H1 (cell line): ENCODE measurements at regions not wholly inside any gene's neighbourhood (a gene's known extent, or its start where the extent isn't known, plus 50 kb on each side); places are given as distances from the start of the nearest gene placed in this dataset.

Source experiments
- CTCF ChIA-PET: fragments of 300-600 bp; sonication (Branson Sonifier 250); formaldehyde crosslinking; loops from one replicate; lab custom pipeline; 2021; ENCODE audit not compliant: partially characterized antibody; lab: Charles Lee
- POLR2A ChIA-PET: fragments of 300-600 bp; sonication (Branson Sonifier 250); formaldehyde crosslinking; loops from one replicate; lab custom pipeline; 2021; ENCODE audit warnings: inconsistent platforms; ENCODE audit not compliant: partially characterized antibody; lab: Charles Lee
- DNase-seq, 2 experiments: peaks; one replicate each; pipeline versions ENCODE4 v3.0.0 to v3.0.0-alpha.2; 2010 to 2022; ENCODE audit warnings: low spot score in 2 of 2, low read depth in 1 of 2, mixed read lengths in 1 of 2
- FAIRE-seq: peaks from 2 replicates; lab custom pipeline; 2011; peaks lifted over from hg19 to GRCh38; lab: Jason Lieb, UNC
- H2AFZ ChIP-seq: 2 replicates; pipeline ENCODE4 v1.8.1; 2012; ENCODE audit warnings: low read length, inconsistent platforms
- H2AK5ac ChIP-seq: 2 replicates; pipeline ENCODE4 v1.6.1; 2013; ENCODE audit warnings: low read depth, low read length
- H2BK120ac ChIP-seq: replicated peaks from 2 replicates; pipeline ENCODE3; 2013; ENCODE audit warnings: low read depth, low read length, inconsistent platforms
- H2BK12ac ChIP-seq: 2 replicates; pipeline ENCODE4 v1.6.1; 2013; ENCODE audit warnings: low read depth, low read length
- H2BK15ac ChIP-seq: 2 replicates; pipeline ENCODE4 v1.6.1; 2013; ENCODE audit warnings: low read length
- H2BK20ac ChIP-seq: 2 replicates; pipeline ENCODE4 v1.6.1; 2013; ENCODE audit warnings: low read length
- H2BK5ac ChIP-seq: 2 replicates; pipeline ENCODE4 v1.6.1; 2013; ENCODE audit warnings: low read depth, low read length
- H3K14ac ChIP-seq: 2 replicates; pipeline ENCODE4 v1.6.1; 2013; ENCODE audit warnings: inconsistent platforms; ENCODE audit not compliant: insufficient read length
- H3K18ac ChIP-seq: 2 replicates; pipeline ENCODE4 v1.6.1; 2013; ENCODE audit warnings: low read length; ENCODE audit errors: extremely low read depth
- H3K23ac ChIP-seq: 2 replicates; pipeline ENCODE4 v1.6.1; 2013; ENCODE audit warnings: inconsistent platforms; ENCODE audit not compliant: insufficient read length
- H3K23me2 ChIP-seq: 2 replicates; pipeline ENCODE4 v1.6.1; 2013; ENCODE audit warnings: low read depth, low read length
- H3K27ac ChIP-seq: 2 replicates; pipeline ENCODE4 v1.6.1; 2011; ENCODE audit warnings: low read depth, low read length, inconsistent platforms
- H3K27me3 ChIP-seq, 4 experiments: replicated peaks in 1 of 4; 1 replicate in 1 of 4; 2 replicates in 3 of 4; pipeline versions ENCODE4 v1.6.1 to v1.8.1; 2011 to 2013; ENCODE audit warnings: low read length in 3 of 4, mild to moderate bottlenecking in 3 of 4, inconsistent platforms in 2 of 4, mixed read lengths in 2 of 4, moderate library complexity in 1 of 4; ENCODE audit not compliant: control insufficient read depth in 3 of 4, insufficient read depth in 3 of 4; ENCODE audit errors: extremely low read depth in 1 of 4
- H3K36me3 ChIP-seq, 4 experiments: 2 replicates each; pipeline versions ENCODE4 v1.6.1 to v1.8.1; 2011 to 2013; ENCODE audit warnings: mild to moderate bottlenecking in 4 of 4, low read length in 3 of 4, moderate library complexity in 2 of 4, control low read depth in 1 of 4, inconsistent platforms in 1 of 4; ENCODE audit not compliant: insufficient read depth in 4 of 4, control insufficient read depth in 2 of 4
- H3K4ac ChIP-seq: replicated peaks from 2 replicates; pipeline ENCODE3; 2013; ENCODE audit warnings: low read length, low read depth, mixed read lengths, inconsistent platforms; ENCODE audit not compliant: insufficient read length
- H3K4me1 ChIP-seq, 4 experiments: replicated peaks in 1 of 4; 1 replicate in 1 of 4; 2 replicates in 3 of 4; pipeline versions ENCODE4 v1.6.1 to v1.8.1; 2011 to 2013; ENCODE audit warnings: low read length in 3 of 4, inconsistent platforms in 2 of 4, mixed read lengths in 1 of 4; ENCODE audit not compliant: insufficient read depth in 4 of 4, control insufficient read depth in 3 of 4
- H3K4me2 ChIP-seq, 2 experiments: 2 replicates each; pipeline versions ENCODE4 v1.6.1 to v1.8.1; 2011 to 2013; ENCODE audit warnings: low read depth in 2 of 2, low read length in 2 of 2, control low read depth in 1 of 2, inconsistent platforms in 1 of 2, mild to moderate bottlenecking in 1 of 2; ENCODE audit not compliant: insufficient read depth in 1 of 2
- H3K4me3 ChIP-seq, 4 experiments: fragments of 200-600, 300-600 bp in 1 of 4; sonication (generic), shearing (Covaris generic), sonication (Bioruptor Twin) in 1 of 4; 2 replicates each; pipeline versions ENCODE4 v1.5.1 to v1.8.1; 2011 to 2016; ENCODE audit warnings: low read length in 4 of 4, low read depth in 3 of 4, control low read depth in 2 of 4, inconsistent platforms in 2 of 4, mild to moderate bottlenecking in 2 of 4, mixed read lengths in 1 of 4, moderate library complexity in 1 of 4; ENCODE audit not compliant: insufficient read depth in 2 of 4; ENCODE audit errors: extremely low read depth in 1 of 4
- H3K56ac ChIP-seq: replicated peaks from 2 replicates; pipeline ENCODE3; 2013; ENCODE audit warnings: low read depth, mild to moderate bottlenecking, mixed read lengths, low read length, inconsistent platforms; ENCODE audit not compliant: insufficient read length
- H3K79me1 ChIP-seq: 2 replicates; pipeline ENCODE4 v1.6.1; 2013; ENCODE audit warnings: low read depth, low read length, control low read depth
- H3K79me2 ChIP-seq, 2 experiments: 2 replicates each; pipeline versions ENCODE4 v1.6.1 to v1.8.1; 2012 to 2013; ENCODE audit warnings: low read length in 2 of 2, mild to moderate bottlenecking in 2 of 2, inconsistent platforms in 1 of 2; ENCODE audit not compliant: insufficient read depth in 2 of 2, control insufficient read depth in 1 of 2
- H3K9ac ChIP-seq, 4 experiments: replicated peaks in 1 of 4; 1 replicate in 1 of 4; 2 replicates in 3 of 4; pipeline versions ENCODE4 v1.6.1 to v1.8.1; 2011 to 2013; ENCODE audit warnings: low read depth in 3 of 4, low read length in 3 of 4, control low read depth in 2 of 4, mild to moderate bottlenecking in 2 of 4, moderate library complexity in 2 of 4, inconsistent platforms in 1 of 4; ENCODE audit errors: extremely low read depth in 1 of 4
- H3K9me3 ChIP-seq, 2 experiments: 2 replicates each; pipeline versions ENCODE4 v1.6.1 to v1.8.1; 2012 to 2013; ENCODE audit warnings: mild to moderate bottlenecking in 2 of 2, moderate library complexity in 2 of 2, control low read depth in 1 of 2, inconsistent platforms in 1 of 2, low read depth in 1 of 2, low read length in 1 of 2, mixed read lengths in 1 of 2; ENCODE audit not compliant: insufficient read depth in 2 of 2
- H4K20me1 ChIP-seq, 2 experiments: replicated peaks in 1 of 2; 2 replicates each; pipeline versions ENCODE3 to v1.8.1; 2011 to 2013; ENCODE audit warnings: inconsistent platforms in 2 of 2, low read length in 2 of 2, mild to moderate bottlenecking in 1 of 2; ENCODE audit not compliant: insufficient read depth in 2 of 2, control insufficient read depth in 1 of 2
- H4K5ac ChIP-seq: 2 replicates; pipeline ENCODE4 v1.6.1; 2013; ENCODE audit warnings: low read length, low read depth, mixed read lengths, inconsistent platforms; ENCODE audit not compliant: insufficient read length
- H4K8ac ChIP-seq: 2 replicates; pipeline ENCODE4 v1.8.0; 2013; ENCODE audit warnings: mild to moderate bottlenecking, moderate library complexity, low read length, inconsistent platforms; ENCODE audit not compliant: insufficient read depth; ENCODE audit errors: extremely low read depth
- H4K91ac ChIP-seq: replicated peaks from 2 replicates; pipeline ENCODE3; 2013; ENCODE audit warnings: low read length, mixed read lengths, inconsistent platforms; ENCODE audit not compliant: insufficient read length
- CHD1 ChIP-seq: IDR thresholded peaks from 2 replicates; pipeline ENCODE4 v1.6.1; 2012; ENCODE audit warnings: low read depth, low read length, improper control_type of control experiment
- MAX ChIP-seq: IDR thresholded peaks from 2 replicates; pipeline ENCODE4 v1.6.1; 2012; ENCODE audit warnings: inconsistent platforms
- WGBS, 2 experiments: shearing (Covaris generic) in 1 of 2; methylation state at CpG; one replicate each; pipeline versions ENCODE4 v1.1.6 to v1.1.7; 2013 to 2015; ENCODE audit warnings: low lambda C conversion rate in 2 of 2, mixed read lengths in 2 of 2, inconsistent platforms in 1 of 2, low coverage in 1 of 2, missing lambda C conversion rate in 1 of 2; ENCODE audit not compliant: insufficient replicate concordance in 2 of 2, insufficient coverage in 1 of 2, insufficient read length in 1 of 2; ENCODE audit errors: extremely low coverage in 1 of 2, missing lambda C conversion rate in 1 of 2; 5-methylcytosine and 5-hydroxymethylcytosine counted together

DNA sequence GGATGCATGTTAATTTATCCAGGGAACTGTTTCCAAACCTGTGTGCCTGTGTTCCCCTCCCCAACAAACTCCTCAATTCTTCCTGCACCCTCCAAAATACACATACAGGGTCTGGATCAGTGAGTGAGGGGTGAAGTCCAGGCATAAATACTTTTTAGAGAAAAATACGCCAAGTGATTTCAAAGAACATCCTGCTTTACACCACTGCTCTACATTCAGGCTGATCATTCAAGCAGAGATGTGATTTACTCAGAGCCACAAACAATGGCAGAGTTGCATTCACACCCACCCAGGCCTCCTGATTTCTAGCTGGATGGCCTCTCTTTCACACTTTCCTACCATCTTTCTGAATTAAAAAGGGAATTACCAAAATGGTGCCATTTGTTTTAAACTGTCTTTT lies 289.5 kb upstream of the SLC14A2 start:
- no peak for FAIRE-seq
- no peak overlapping the region for H2AFZ ChIP-seq
- 82% methylated on average over 1 of the region's 1 CpG; no CpG with 5 or more reads in 1 of the 2 experiments for WGBS, 2 experiments

More for the DNA sequence above, 289.5 kb upstream of the SLC14A2 start:
- CTCF ChIA-PET = interaction anchor here (0.7 to 2.9 kb wide), 5 partner anchors 9 to 113 kb away, joined by 3 to 14 read pairs (median 6); no protein-coding TSS in a partner anchor
- Histone ChIP-seq H3K14ac (no peak overlapping the region), H3K4me3 (no peak overlapping the region), H4K5ac (no peak overlapping the region), H3K9ac (no peak overlapping the region), H2BK120ac (no peak overlapping the region), H3K27ac (no peak overlapping the region), H2BK5ac (no peak overlapping the region), H3K23ac (no peak overlapping the region), H4K8ac (no peak overlapping the region), H3K27me3 (no peaks in the 10 kb centered on the region), H3K4me2 (no peak overlapping the region), H2BK12ac (no peak overlapping the region), H3K4ac (no peak overlapping the region), H4K20me1 (no peaks in the 10 kb centered on the region), H3K79me2 (no peaks in the 10 kb centered on the region), H2AK5ac (no peak overlapping the region), H2BK15ac (no peak overlapping the region), H3K23me2 (no peaks in the 10 kb centered on the region; the same call in 1 of the 2 replicates), H3K4me1 (peaks cover 0 to 6% (median under 1%) of the 10 kb centered on the region in 4 experiments; a peak in 1 of 7 replicates), H2BK20ac (no peak overlapping the region), H3K79me1 (no peaks in the 10 kb centered on the region), H3K56ac (no peak overlapping the region), H3K9me3 (no peaks in the 10 kb centered on the region), H3K18ac (no peak overlapping the region), H4K91ac (no peak overlapping the region), H3K36me3 (no peaks in the 10 kb centered on the region)
- no peak for DNase-seq
- no peak for TF ChIP-seq MAX
- no peak for TF ChIP-seq CHD1
- POLR2A ChIA-PET = no interaction called here
